ENCODE measurements at regions not wholly inside any gene's neighbourhood (a gene's known extent, or its start where the extent isn't known, plus 50 kb on each side); places are given as distances from the start of the nearest gene placed in this dataset.

GRCh38 chrX:150182161-150182560 lies 181.0 kb upstream of the MAMLD1 start:
- Histone ChIP-seq H3K18ac (ENCODE audit: low read length) (no peak overlapping the region), H4K8ac (ENCODE audit: low read depth, low read length) (no peak overlapping the region), H3K4me3 (ENCODE audit: low read length) (no peak overlapping the region), H3K4ac (ENCODE audit: low read depth, low read length) (no peak overlapping the region), H3K79me1 (ENCODE audit: low read length) (no peaks in the 10 kb centered on the region), H2AK5ac (ENCODE audit: low read length) (no peak overlapping the region), H3K79me2 (ENCODE audit: control insufficient read depth, insufficient read depth, low read length) (no peaks in the 10 kb centered on the region), H2BK120ac (ENCODE audit: low read depth, low read length) (no peak overlapping the region), H2BK5ac (ENCODE audit: low read length) (no peak overlapping the region), H3K56ac (ENCODE audit: low read length) (no peak overlapping the region), H3K4me1 (ENCODE audit: control insufficient read depth, low read depth, low read length) (no peaks in the 10 kb centered on the region), H3K27ac (ENCODE audit: low read depth, low read length) (no peak overlapping the region), H3K4me2 (ENCODE audit: low read length) (no peak overlapping the region), H3K36me3 (ENCODE audit: control insufficient read depth, insufficient read depth, low read length) (no peaks in the 10 kb centered on the region), H3K27me3 (ENCODE audit: insufficient read depth, low read length, poor library complexity) (no peaks in the 10 kb centered on the region), H3K9ac (ENCODE audit: low read length) (no peak overlapping the region), H3K23ac (ENCODE audit: low read length) (no peak overlapping the region), H4K5ac (ENCODE audit: low read length) (no peak overlapping the region), H2BK15ac (replicated peaks; ENCODE audit: low read depth) (no peak overlapping the region)
- no peak for DNase-seq

- Histone ChIP-seq H2AK5ac (ENCODE audit: low read length) (no peak overlapping the region), H3K4ac (ENCODE audit: low read depth, low read length) (no peak overlapping the region), H4K8ac (ENCODE audit: low read depth, low read length) (no peak overlapping the region), H3K18ac (ENCODE audit: low read length) (no peak overlapping the region), H3K36me3 (ENCODE audit: control insufficient read depth, insufficient read depth, low read length) (no peaks in the 10 kb centered on the region), H3K56ac (ENCODE audit: low read length) (no peak overlapping the region), H3K9ac (ENCODE audit: low read length) (no peak overlapping the region), H2BK5ac (ENCODE audit: low read length) (no peak overlapping the region), H3K4me1 (ENCODE audit: control insufficient read depth, low read depth, low read length) (no peaks in the 10 kb centered on the region), H2BK120ac (ENCODE audit: low read depth, low read length) (no peak overlapping the region), H3K79me1 (ENCODE audit: low read length) (no peaks in the 10 kb centered on the region), H3K79me2 (ENCODE audit: control insufficient read depth, insufficient read depth, low read length) (no peaks in the 10 kb centered on the region), H3K27ac (ENCODE audit: low read depth, low read length) (no peak overlapping the region), H2BK15ac (replicated peaks; ENCODE audit: low read depth) (no peak overlapping the region), H3K27me3 (ENCODE audit: insufficient read depth, low read length, poor library complexity) (no peaks in the 10 kb centered on the region), H4K5ac (ENCODE audit: low read length) (no peak overlapping the region), H3K23ac (ENCODE audit: low read length) (no peak overlapping the region), H3K4me3 (ENCODE audit: low read length) (no peak overlapping the region), H3K4me2 (ENCODE audit: low read length) (no peak overlapping the region)
- no CpG with 5 or more reads among the region's 3 CpGs for WGBS (ENCODE audit: extremely low coverage, insufficient coverage, low lambda C conversion rate)
- DNase-seq = no peak
Measured at GRCh38 chrX:150184491-150184890, 178.6 kb upstream of the MAMLD1 start.

GRCh38 chrX:150185766-150186165 lies 177.4 kb upstream of the MAMLD1 start:
- Histone ChIP-seq H2BK15ac (replicated peaks; ENCODE audit: low read depth) (no peak overlapping the region), H3K4me1 (ENCODE audit: control insufficient read depth, low read depth, low read length) (no peaks in the 10 kb centered on the region), H3K4ac (ENCODE audit: low read depth, low read length) (no peak overlapping the region), H4K5ac (ENCODE audit: low read length) (no peak overlapping the region), H3K56ac (ENCODE audit: low read length) (no peak overlapping the region), H3K4me3 (ENCODE audit: low read length) (no peak overlapping the region), H3K23ac (ENCODE audit: low read length) (no peak overlapping the region), H3K18ac (ENCODE audit: low read length) (no peak overlapping the region), H2BK120ac (ENCODE audit: low read depth, low read length) (no peak overlapping the region), H2BK5ac (ENCODE audit: low read length) (no peak overlapping the region), H4K8ac (ENCODE audit: low read depth, low read length) (no peak overlapping the region), H3K36me3 (ENCODE audit: control insufficient read depth, insufficient read depth, low read length) (no peaks in the 10 kb centered on the region), H3K27ac (ENCODE audit: low read depth, low read length) (no peak overlapping the region), H3K4me2 (ENCODE audit: low read length) (no peak overlapping the region), H3K79me2 (ENCODE audit: control insufficient read depth, insufficient read depth, low read length) (no peaks in the 10 kb centered on the region), H2AK5ac (ENCODE audit: low read length) (no peak overlapping the region), H3K79me1 (ENCODE audit: low read length) (no peaks in the 10 kb centered on the region), H3K9ac (ENCODE audit: low read length) (no peak overlapping the region), H3K27me3 (ENCODE audit: insufficient read depth, low read length, poor library complexity) (no peaks in the 10 kb centered on the region)
- DNase-seq = no peak
- WGBS (ENCODE audit: extremely low coverage, insufficient coverage, low lambda C conversion rate) = no CpG with 5 or more reads among the region's 5 CpGs

- H3K56ac ChIP-seq (ENCODE audit: low read length) = no peak overlapping the region
- H2AK5ac ChIP-seq (ENCODE audit: low read length) = no peak overlapping the region
- H2BK120ac ChIP-seq (ENCODE audit: low read depth, low read length) = no peak overlapping the region
- H3K79me1 ChIP-seq (ENCODE audit: low read length) = no peaks in the 10 kb centered on the region
- H2BK15ac ChIP-seq (replicated peaks; ENCODE audit: low read depth) = no peak overlapping the region
- no peak overlapping the region for H3K4me2 ChIP-seq (ENCODE audit: low read length)
- no peak overlapping the region for H4K5ac ChIP-seq (ENCODE audit: low read length)
- H3K4me3 ChIP-seq (ENCODE audit: low read length) = no peak overlapping the region
- H3K27me3 ChIP-seq (ENCODE audit: insufficient read depth, low read length, poor library complexity) = no peaks in the 10 kb centered on the region
- H3K79me2 ChIP-seq (ENCODE audit: control insufficient read depth, insufficient read depth, low read length) = no peaks in the 10 kb centered on the region
- no peak overlapping the region for H3K27ac ChIP-seq (ENCODE audit: low read depth, low read length)
- H3K4me1 ChIP-seq (ENCODE audit: control insufficient read depth, low read depth, low read length) = no peaks in the 10 kb centered on the region
- DNase-seq = no peak
- H2BK5ac ChIP-seq (ENCODE audit: low read length) = no peak overlapping the region
- no peak overlapping the region for H3K23ac ChIP-seq (ENCODE audit: low read length)
- no peak overlapping the region for H3K9ac ChIP-seq (ENCODE audit: low read length)
- no peaks in the 10 kb centered on the region for H3K36me3 ChIP-seq (ENCODE audit: control insufficient read depth, insufficient read depth, low read length)
- no peak overlapping the region for H3K4ac ChIP-seq (ENCODE audit: low read depth, low read length)
- no peak overlapping the region for H3K18ac ChIP-seq (ENCODE audit: low read length)
- no peak overlapping the region for H4K8ac ChIP-seq (ENCODE audit: low read depth, low read length)
- no CpG with 5 or more reads among the region's 5 CpGs for WGBS (ENCODE audit: extremely low coverage, insufficient coverage, low lambda C conversion rate)
Measured at GRCh38 chrX:150192816-150193215, 170.3 kb upstream of the MAMLD1 start.

GRCh38 chrX:150196285-150196684 lies 166.8 kb upstream of the MAMLD1 start:
- H2BK15ac ChIP-seq (replicated peaks; ENCODE audit: low read depth) = no peak overlapping the region
- H3K4me2 ChIP-seq (ENCODE audit: low read length) = no peak overlapping the region
- H3K23ac ChIP-seq (ENCODE audit: low read length) = no peak overlapping the region
- H3K4ac ChIP-seq (ENCODE audit: low read depth, low read length) = no peak overlapping the region
- H2AK5ac ChIP-seq (ENCODE audit: low read length) = no peak overlapping the region
- H4K5ac ChIP-seq (ENCODE audit: low read length) = no peak overlapping the region
- H3K56ac ChIP-seq (ENCODE audit: low read length) = peak overlapping the region; percentile 25
- H2BK120ac ChIP-seq (ENCODE audit: low read depth, low read length) = no peak overlapping the region
- H3K4me3 ChIP-seq (ENCODE audit: low read length) = no peak overlapping the region
- no peaks in the 10 kb centered on the region for H3K36me3 ChIP-seq (ENCODE audit: control insufficient read depth, insufficient read depth, low read length)
- H3K9ac ChIP-seq (ENCODE audit: low read length) = no peak overlapping the region
- H3K4me1 ChIP-seq (ENCODE audit: control insufficient read depth, low read depth, low read length) = no peaks in the 10 kb centered on the region
- H3K27ac ChIP-seq (ENCODE audit: low read depth, low read length) = no peak overlapping the region
- peak; percentile 78 for DNase-seq
- no peaks in the 10 kb centered on the region for H3K79me2 ChIP-seq (ENCODE audit: control insufficient read depth, insufficient read depth, low read length)
- WGBS (ENCODE audit: extremely low coverage, insufficient coverage, low lambda C conversion rate) = no CpG with 5 or more reads among the region's 3 CpGs
- no peak overlapping the region for H3K18ac ChIP-seq (ENCODE audit: low read length)
- no peaks in the 10 kb centered on the region for H3K27me3 ChIP-seq (ENCODE audit: insufficient read depth, low read length, poor library complexity)
- H4K8ac ChIP-seq (ENCODE audit: low read depth, low read length) = no peak overlapping the region
- no peak overlapping the region for H2BK5ac ChIP-seq (ENCODE audit: low read length)
- H3K79me1 ChIP-seq (ENCODE audit: low read length) = no peaks in the 10 kb centered on the region

GRCh38 chrX:150197388-150197787 lies 165.7 kb upstream of the MAMLD1 start:
- H2BK5ac ChIP-seq (ENCODE audit: low read length) = no peak overlapping the region
- no peak overlapping the region for H3K9ac ChIP-seq (ENCODE audit: low read length)
- WGBS (ENCODE audit: extremely low coverage, insufficient coverage, low lambda C conversion rate) = no CpG with 5 or more reads among the region's 2 CpGs
- no peak overlapping the region for H2BK120ac ChIP-seq (ENCODE audit: low read depth, low read length)
- no peaks in the 10 kb centered on the region for H3K4me1 ChIP-seq (ENCODE audit: control insufficient read depth, low read depth, low read length)
- no peaks in the 10 kb centered on the region for H3K27me3 ChIP-seq (ENCODE audit: insufficient read depth, low read length, poor library complexity)
- no peak overlapping the region for H3K18ac ChIP-seq (ENCODE audit: low read length)
- no peak for DNase-seq
- H3K56ac ChIP-seq (ENCODE audit: low read length) = no peak overlapping the region
- H3K4ac ChIP-seq (ENCODE audit: low read depth, low read length) = no peak overlapping the region
- H3K4me2 ChIP-seq (ENCODE audit: low read length) = no peak overlapping the region
- no peak overlapping the region for H2BK15ac ChIP-seq (replicated peaks; ENCODE audit: low read depth)
- H4K8ac ChIP-seq (ENCODE audit: low read depth, low read length) = no peak overlapping the region
- no peak overlapping the region for H4K5ac ChIP-seq (ENCODE audit: low read length)
- H3K4me3 ChIP-seq (ENCODE audit: low read length) = no peak overlapping the region
- H3K27ac ChIP-seq (ENCODE audit: low read depth, low read length) = no peak overlapping the region
- no peak overlapping the region for H3K23ac ChIP-seq (ENCODE audit: low read length)
- H3K79me2 ChIP-seq (ENCODE audit: control insufficient read depth, insufficient read depth, low read length) = no peaks in the 10 kb centered on the region
- no peak overlapping the region for H2AK5ac ChIP-seq (ENCODE audit: low read length)
- H3K79me1 ChIP-seq (ENCODE audit: low read length) = no peaks in the 10 kb centered on the region
- H3K36me3 ChIP-seq (ENCODE audit: control insufficient read depth, insufficient read depth, low read length) = no peaks in the 10 kb centered on the region
